GM12878 (cell line): ENCODE measurements at regions not wholly inside any gene's neighbourhood (a gene's known extent, or its start where the extent isn't known, plus 50 kb on each side); places are given as distances from the start of the nearest gene placed in this dataset.

Source experiments
- ATAC-seq: fragments of 200-7000 bp; cut with Tn5 transposase; 3 replicates; pipeline ENCODE4 v1.9.1; 2020; ENCODE audit warnings: mild to moderate bottlenecking, moderate library complexity
- BruUV-seq: library from RNA; stranded (reverse); fragments of 400-500 nt; replicated peaks from 2 replicates; lab custom pipeline; 2021; lab: Mats Ljungman, UMichigan
- CTCF ChIA-PET: fragments of 300-600 bp; sonication (Branson Sonifier 250); formaldehyde crosslinking; extraction: SDS; loops from one replicate; lab custom pipeline; 2021; ENCODE audit warnings: inconsistent platforms; lab: Yijun Ruan, JAX
- POLR2A ChIA-PET: fragments of 350-600 bp; formaldehyde crosslinking; extraction: SDS; loops from one replicate; lab custom pipeline; 2021; ENCODE audit warnings: inconsistent platforms; lab: Charles Lee
- RAD21 ChIA-PET: fragments of 300-600 bp; sonication (Branson Sonifier 250); formaldehyde crosslinking; loops from one replicate; lab custom pipeline; 2023; ENCODE audit warnings: antibody characterized with exemption; ENCODE audit not compliant: unreplicated experiment; lab: Charles Lee
- SMC1A ChIA-PET: fragments of 300-600 bp; sonication (Branson Sonifier 250); formaldehyde crosslinking; loops from one replicate; lab custom pipeline; 2023; ENCODE audit not compliant: unreplicated experiment, uncharacterized antibody; lab: Charles Lee
- DNase-seq: peaks from one replicate; pipeline ENCODE4 v3.0.0-alpha.2; 2011; ENCODE audit warnings: low read depth, low spot score
- FAIRE-seq: peaks from 3 replicates; lab custom pipeline; 2011; peaks lifted over from hg19 to GRCh38; lab: Jason Lieb, UNC
- H2AFZ ChIP-seq: 2 replicates; pipeline ENCODE4 v1.6.0; 2011; ENCODE audit warnings: low read depth, low read length, control low read depth; ENCODE audit not compliant: control insufficient read depth
- H3K27ac ChIP-seq: 2 replicates; pipeline ENCODE4 v1.5.1; 2011; ENCODE audit warnings: control low read depth; ENCODE audit not compliant: control insufficient read depth, insufficient read depth
- H3K27me3 ChIP-seq, 2 experiments: replicated peaks in 1 of 2; 2 replicates each; pipeline versions ENCODE4 v1.6.0 to v1.6.1; 2011; ENCODE audit warnings: low read length in 1 of 2; ENCODE audit not compliant: control insufficient read depth in 2 of 2, insufficient read depth in 2 of 2
- H3K36me3 ChIP-seq, 2 experiments: 2 replicates each; pipeline ENCODE4 v1.5.1; 2011; ENCODE audit warnings: low read length in 1 of 2; ENCODE audit not compliant: control insufficient read depth in 2 of 2, insufficient read depth in 2 of 2
- H3K4me1 ChIP-seq: 2 replicates; pipeline ENCODE4 v1.6.1; 2011; ENCODE audit warnings: mild to moderate bottlenecking, low read length, moderate library complexity, mixed read lengths; ENCODE audit not compliant: control insufficient read depth, insufficient read depth
- H3K4me2 ChIP-seq: 2 replicates; pipeline ENCODE4 v1.6.0; 2011; ENCODE audit warnings: control low read depth; ENCODE audit not compliant: control insufficient read depth, insufficient read depth
- H3K4me3 ChIP-seq: fragments of 200-600 bp; sonication (generic); 2 replicates; pipeline ENCODE4 v1.5.1; 2016
- H3K79me2 ChIP-seq: 2 replicates; pipeline ENCODE4 v1.6.0; 2011; ENCODE audit warnings: low read length; ENCODE audit not compliant: control insufficient read depth, insufficient read depth
- H3K9ac ChIP-seq: 2 replicates; pipeline ENCODE4 v1.8.0; 2011; ENCODE audit warnings: low read length, control low read depth, mixed read lengths; ENCODE audit not compliant: control insufficient read depth, insufficient read depth
- H3K9me3 ChIP-seq: replicated peaks from 3 replicates; pipeline ENCODE4 v1.5.1; 2011; ENCODE audit warnings: mild to moderate bottlenecking, low read length; ENCODE audit not compliant: control insufficient read depth, insufficient read depth
- H4K20me1 ChIP-seq: 2 replicates; pipeline ENCODE4 v1.6.0; 2011; ENCODE audit not compliant: control insufficient read depth, insufficient read depth
- CBX5 ChIP-seq: sonication (generic); IDR thresholded peaks from 2 replicates; pipeline ENCODE4 v1.6.1; 2016; ENCODE audit warnings: low read depth, moderate library complexity, mild to moderate bottlenecking, inconsistent platforms
- EZH2 ChIP-seq: IDR thresholded peaks from 2 replicates; pipeline ENCODE4 v1.6.1; 2012; ENCODE audit warnings: low read depth, mild to moderate bottlenecking, control low read depth, inconsistent platforms, low read length, borderline replicate concordance; ENCODE audit not compliant: control insufficient read depth
- FOXK2 ChIP-seq: fragments of 450-650 bp; IDR thresholded peaks from 2 replicates; pipeline ENCODE4 v1.6.1; 2017; ENCODE audit warnings: mild to moderate bottlenecking, moderate library complexity
- HDAC2 ChIP-seq: fragments of 200-600 bp; sonication (generic); IDR thresholded peaks from 2 replicates; pipeline ENCODE4 v1.6.1; 2017
- IRF3 ChIP-seq: fragments of 450-650 bp; IDR thresholded peaks from 2 replicates; pipeline ENCODE4 v1.6.1; 2014; ENCODE audit warnings: mild to moderate bottlenecking
- IRF5 ChIP-seq: fragments of 450-650 bp; IDR thresholded peaks from 2 replicates; pipeline ENCODE4 v1.6.1; 2017; ENCODE audit warnings: borderline replicate concordance
- JUND ChIP-seq: IDR thresholded peaks from 2 replicates; pipeline ENCODE4 v1.6.1; 2012; ENCODE audit warnings: low read depth, mild to moderate bottlenecking, low read length, improper control_type of control experiment, moderate library complexity
- KLF5 ChIP-seq: fragments of 450-650 bp; IDR thresholded peaks from 2 replicates; pipeline ENCODE4 v1.6.1; 2014; ENCODE audit warnings: mild to moderate bottlenecking; ENCODE audit not compliant: partially characterized antibody
- NFYB ChIP-seq: IDR thresholded peaks from 2 replicates; pipeline ENCODE4 v1.6.1; 2011; ENCODE audit warnings: low read depth, mild to moderate bottlenecking, low read length, improper control_type of control experiment, moderate library complexity; ENCODE audit not compliant: insufficient read depth
- PAX8 ChIP-seq: fragments of 450-650 bp; IDR thresholded peaks from 2 replicates; pipeline ENCODE4 v1.6.1; 2017; ENCODE audit warnings: mild to moderate bottlenecking, moderate library complexity
- POLR2AphosphoS2 ChIP-seq: IDR thresholded peaks from 2 replicates; pipeline ENCODE4 v1.6.1; 2011; ENCODE audit warnings: low read depth, mild to moderate bottlenecking, low read length, improper control_type of control experiment, moderate library complexity
- RB1 ChIP-seq: fragments of 450-650 bp; formaldehyde crosslinking; IDR thresholded peaks from 2 replicates; pipeline ENCODE4 v1.6.1; 2017; ENCODE audit warnings: mild to moderate bottlenecking, borderline replicate concordance
- RFX5 ChIP-seq: IDR thresholded peaks from 2 replicates; pipeline ENCODE4 v1.6.1; 2011; ENCODE audit warnings: low read depth, low read length, improper control_type of control experiment
- SKIL ChIP-seq: fragments of 450-650 bp; IDR thresholded peaks from 2 replicates; pipeline ENCODE4 v1.6.1; 2017; ENCODE audit warnings: mild to moderate bottlenecking, low read depth, inconsistent platforms; ENCODE audit not compliant: poor library complexity, severe bottlenecking
- SMC3 ChIP-seq: IDR thresholded peaks from 2 replicates; pipeline ENCODE4 v1.6.1; 2011; ENCODE audit warnings: low read length, improper control_type of control experiment, borderline replicate concordance
- SP1 ChIP-seq: IDR thresholded peaks from one replicate; pipeline ENCODE4 v1.6.1; 2011; ENCODE audit warnings: low read depth, low read length
- ZNF384 ChIP-seq: IDR thresholded peaks from 2 replicates; pipeline ENCODE4 v1.6.1; 2012; ENCODE audit warnings: low read depth, mild to moderate bottlenecking, low read length, improper control_type of control experiment, borderline replicate concordance
- WGBS: methylation state at CpG from one replicate; pipeline ENCODE4 v1.1.6; 2016; ENCODE audit warnings: low lambda C conversion rate; ENCODE audit not compliant: insufficient replicate concordance, insufficient coverage; ENCODE audit errors: missing lambda C conversion rate; 5-methylcytosine and 5-hydroxymethylcytosine counted together
- in situ Hi-C: fragments of 300-500 bp; cut with MboI; formaldehyde crosslinking; loops from 9 replicates; pipeline ENCODE4 v1.14.3; 2018; ENCODE audit warnings: mixed read lengths
- intact Hi-C: fragments of 100-400 bp; cut with micrococcal nuclease; formaldehyde crosslinking; loops from one replicate; pipeline ENCODE4 v1.14.2; 2022; ENCODE audit not compliant: unreplicated experiment

GRCh38 chr14:28823245-28823644, 56.7 kb downstream of the FOXG1 start:
- WGBS = 50% methylated on average over 1 of the region's 1 CpG
- no TSS peak for BruUV-seq
- FAIRE-seq (no peak), ATAC-seq (no peak), DNase-seq (no peak)
- no peaks in the 10 kb centered on the region for H3K36me3 ChIP-seq
- no peak overlapping the region for H3K9ac ChIP-seq
- no peaks in the 10 kb centered on the region for H3K27me3 ChIP-seq
- SMC1A ChIA-PET = no interaction called here
- H3K79me2 ChIP-seq = no peaks in the 10 kb centered on the region
- RAD21 ChIA-PET = no interaction called here
- in situ Hi-C loops = no loop called here
- no peak overlapping the region for H3K4me2 ChIP-seq
- H3K4me3 ChIP-seq = no peak overlapping the region
- CTCF ChIA-PET = no interaction called here
- H3K4me1 ChIP-seq = no peaks in the 10 kb centered on the region
- intact Hi-C loops = no loop called here
- no peak overlapping the region for H3K27ac ChIP-seq
- no peaks in the 10 kb centered on the region; the same call in 2 of the 3 replicates for H3K9me3 ChIP-seq
- H4K20me1 ChIP-seq = no peaks in the 10 kb centered on the region
- no peak overlapping the region for H2AFZ ChIP-seq
- POLR2A ChIA-PET = no interaction called here
- no peak for TF ChIP-seq CBX5
- TF ChIP-seq RFX5 = no peak
- TF ChIP-seq SP1 = no peak
- TF ChIP-seq KLF5 = no peak
- no peak for TF ChIP-seq POLR2AphosphoS2
- no peak for TF ChIP-seq SKIL
- TF ChIP-seq RB1 = no peak
- no peak for TF ChIP-seq NFYB
- TF ChIP-seq SMC3 = no peak
- no peak for TF ChIP-seq PAX8
- no peak for TF ChIP-seq JUND
- TF ChIP-seq IRF5 = no peak
- TF ChIP-seq IRF3 = no peak
- no peak for TF ChIP-seq EZH2
- TF ChIP-seq HDAC2 = no peak
- no peak for TF ChIP-seq ZNF384
- TF ChIP-seq FOXK2 = no peak
- TF ChIP-seq, all 136 proteins: peak for 0
